DMS 273 treated with DMSO at 0.1 percent for 48 hours (cell line): ENCODE measurements at regions not wholly inside any gene's neighbourhood (a gene's known extent, or its start where the extent isn't known, plus 50 kb on each side); places are given as distances from the start of the nearest gene placed in this dataset.

Experiments
- DNase-seq: peaks from one replicate; lab custom pipeline; 2025; lab: John Stamatoyannopoulos, UW

DNA sequence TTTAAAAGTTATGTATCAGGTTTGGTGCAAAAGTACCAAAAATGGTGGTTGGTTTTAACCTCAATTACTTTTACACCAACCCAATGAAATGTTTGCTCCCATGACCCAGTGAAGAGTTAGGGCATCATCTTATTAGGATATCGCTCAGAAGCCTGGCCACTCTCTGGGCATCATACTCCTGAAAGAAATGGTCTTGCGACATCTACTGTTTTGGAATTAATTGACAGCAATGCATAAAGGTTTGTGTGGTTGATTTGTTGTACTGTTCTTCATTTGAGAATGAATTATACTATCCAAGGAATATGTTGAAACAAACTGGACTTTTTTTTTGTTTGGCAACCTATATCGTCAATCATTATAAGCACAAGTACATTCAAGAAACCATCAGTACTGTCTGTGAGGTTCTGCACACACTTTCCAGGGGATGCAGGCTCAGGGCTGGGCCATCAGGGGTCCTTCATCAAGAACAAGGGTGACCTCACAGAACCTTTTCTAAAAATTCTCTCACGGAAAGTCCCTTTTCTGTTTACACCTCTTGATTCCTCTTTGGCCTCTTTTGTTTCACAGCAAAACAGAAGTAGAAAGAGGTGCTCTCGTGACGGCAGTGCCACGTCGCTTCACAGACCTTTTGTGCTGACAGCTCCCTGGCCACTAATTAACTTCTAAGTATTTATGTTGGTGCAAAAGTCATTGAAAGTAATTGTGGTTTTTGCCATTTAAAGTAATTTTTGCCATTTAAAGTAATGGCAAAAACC, 117.2 kb upstream of the KLF6 start:
- no peak for DNase-seq

DNA sequence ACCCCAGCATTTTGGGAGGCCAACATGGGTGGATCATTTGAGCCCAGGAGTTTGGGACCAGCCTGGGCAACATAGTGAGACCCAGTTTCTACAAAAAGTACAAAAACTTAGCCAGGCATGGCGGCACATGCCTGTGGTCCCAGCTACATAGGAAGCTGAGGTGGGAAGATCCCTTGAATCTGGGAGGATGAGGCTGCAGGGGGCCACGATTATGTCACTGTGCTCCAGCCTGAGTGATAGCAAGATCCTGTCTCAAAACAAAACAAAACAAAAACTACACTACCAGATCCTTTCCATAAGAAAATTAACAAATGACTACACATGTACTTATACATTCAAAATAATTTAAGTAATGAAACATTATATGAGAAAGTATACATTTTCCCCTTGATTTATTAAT, 116.4 kb upstream of the KLF6 start:
- DNase-seq: no peak

DNA sequence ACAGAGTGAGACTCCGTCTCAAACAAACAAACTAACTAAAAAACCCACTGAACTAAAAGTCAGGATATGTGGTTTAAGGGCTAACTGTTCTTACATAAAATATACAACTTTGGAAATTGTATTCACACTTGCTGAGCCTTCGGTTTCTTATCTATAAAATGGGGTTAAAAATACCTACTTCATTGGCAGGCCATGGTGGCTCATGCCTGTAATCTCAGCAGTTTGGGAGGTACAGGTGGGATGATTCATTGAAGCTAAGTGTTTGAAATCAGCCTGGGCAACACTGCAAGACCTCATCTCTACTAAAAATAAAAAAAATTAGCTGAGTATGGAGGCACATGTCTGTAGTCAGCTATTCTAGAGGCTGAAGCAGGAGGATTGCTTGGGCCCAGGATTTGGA, 115.4 kb upstream of the KLF6 start:
- DNase-seq: no peak

DNA sequence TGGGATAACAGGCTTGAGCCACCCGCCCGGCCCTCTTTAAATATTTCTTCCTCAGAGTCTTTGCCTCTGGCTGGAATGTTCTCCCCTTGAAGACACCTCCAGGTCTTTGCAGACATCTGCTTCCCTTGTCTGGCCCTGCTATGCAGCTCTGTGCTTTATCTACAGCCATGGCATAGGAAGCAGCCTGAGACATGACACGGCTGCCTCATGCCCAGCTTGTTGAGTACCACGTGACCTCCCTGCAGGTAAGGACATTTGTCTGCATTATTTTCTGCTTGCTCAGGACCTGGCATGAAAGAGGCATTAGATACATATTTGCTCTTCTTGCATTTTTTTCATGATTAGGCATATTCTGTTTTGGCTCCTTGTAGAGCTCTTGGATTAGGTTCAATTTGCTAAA, 113.8 kb upstream of the KLF6 start:
- DNase-seq: no peak

DNA sequence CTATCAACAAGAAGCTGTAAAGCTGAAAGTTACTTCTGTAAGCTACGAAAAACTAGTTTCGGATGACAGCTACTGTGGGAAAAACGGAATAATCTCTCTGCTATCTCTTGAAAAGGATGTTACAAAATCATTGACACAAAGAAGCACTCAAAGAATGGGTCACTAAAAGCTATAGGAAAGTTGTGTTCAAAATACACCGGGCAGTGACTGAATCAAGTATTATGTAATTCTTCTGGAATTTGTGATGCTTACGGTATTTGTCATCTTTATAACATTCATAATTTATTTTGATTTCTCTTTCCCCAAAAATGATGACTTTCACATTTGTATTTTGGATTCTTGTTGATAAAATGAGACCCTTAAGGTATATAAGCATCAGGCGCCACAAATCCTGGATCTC, 112.1 kb upstream of the KLF6 start:
- DNase-seq: no peak

DNA sequence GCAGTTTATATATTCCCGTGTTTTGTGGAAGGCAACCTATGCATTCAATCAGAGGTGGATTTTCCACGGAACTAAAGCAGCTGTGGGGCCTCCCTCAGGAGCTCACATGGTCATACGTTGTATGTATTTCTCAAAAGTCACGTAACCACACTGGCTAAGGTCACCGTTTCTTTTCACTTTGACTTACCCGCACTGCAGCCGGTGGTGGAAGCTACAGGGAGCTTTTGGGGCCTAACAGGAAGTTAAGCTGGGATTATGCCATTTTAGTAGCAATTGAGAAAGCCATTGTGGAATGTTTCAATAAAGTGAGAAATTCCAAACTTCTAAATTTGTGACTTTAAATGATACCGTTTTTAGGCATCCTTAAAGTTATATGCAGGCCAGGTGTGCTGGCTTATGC, 111.2 kb upstream of the KLF6 start:
- DNase-seq: no peak

DNA sequence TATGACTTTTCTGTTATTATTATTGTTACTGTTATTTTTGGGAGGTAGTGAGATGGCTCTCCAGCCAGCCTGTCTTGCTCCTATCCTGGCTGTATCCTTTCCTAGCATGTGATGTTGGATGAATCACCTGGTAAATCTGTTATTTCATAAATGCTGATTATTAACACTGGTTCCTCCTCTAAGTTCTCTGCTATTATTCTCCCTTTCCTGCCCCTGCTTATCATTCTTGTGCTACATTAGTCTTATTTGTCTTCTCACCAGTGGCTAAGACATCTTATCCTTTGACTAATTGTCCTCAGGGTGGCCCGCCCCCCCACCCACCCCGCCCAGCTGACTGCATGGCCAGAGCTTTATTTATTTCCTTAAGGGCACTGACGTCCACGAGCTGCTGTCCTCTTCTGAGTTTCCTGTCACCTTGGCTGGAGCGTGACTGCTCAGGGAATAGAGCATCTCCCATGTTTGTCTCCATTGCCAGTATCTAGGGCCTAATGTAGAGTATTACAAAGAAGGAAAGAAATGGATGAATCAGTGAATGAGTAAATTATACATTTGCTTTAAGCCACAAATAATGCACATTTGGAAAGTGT, 110.1 kb upstream of the KLF6 start:
- no peak for DNase-seq

DNA sequence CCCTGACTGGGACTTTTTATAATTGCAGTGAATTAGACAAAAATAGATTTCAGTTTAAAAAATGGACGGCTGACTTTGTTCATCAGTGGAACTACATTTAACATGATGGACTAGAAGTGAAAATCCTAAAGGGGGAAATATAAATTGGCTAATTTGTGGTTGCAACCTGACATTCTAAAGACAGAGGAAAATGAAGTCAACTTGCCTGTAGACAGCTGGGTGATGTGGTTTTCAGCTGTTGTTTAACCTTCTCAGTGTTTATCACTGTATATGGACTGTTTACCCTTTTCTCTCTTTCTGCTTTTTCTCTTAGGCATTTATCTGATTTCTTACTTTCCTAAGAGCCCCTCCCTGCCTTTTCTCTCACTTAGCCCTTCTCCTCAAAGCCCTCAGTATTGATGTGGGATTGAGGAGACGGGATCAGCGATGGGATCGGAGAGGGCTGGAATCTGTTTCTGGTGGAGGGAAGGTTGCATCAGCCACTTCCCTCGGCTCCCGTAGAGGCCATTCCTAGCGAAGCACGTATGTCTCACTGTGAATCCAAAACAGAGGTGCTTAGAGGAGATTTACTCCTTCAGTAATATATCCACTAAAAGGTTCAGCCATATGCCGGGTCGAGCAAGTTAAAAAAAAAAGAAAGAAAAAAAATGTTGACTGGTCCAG, 109.0 kb upstream of the KLF6 start:
- DNase-seq: no peak

DNA sequence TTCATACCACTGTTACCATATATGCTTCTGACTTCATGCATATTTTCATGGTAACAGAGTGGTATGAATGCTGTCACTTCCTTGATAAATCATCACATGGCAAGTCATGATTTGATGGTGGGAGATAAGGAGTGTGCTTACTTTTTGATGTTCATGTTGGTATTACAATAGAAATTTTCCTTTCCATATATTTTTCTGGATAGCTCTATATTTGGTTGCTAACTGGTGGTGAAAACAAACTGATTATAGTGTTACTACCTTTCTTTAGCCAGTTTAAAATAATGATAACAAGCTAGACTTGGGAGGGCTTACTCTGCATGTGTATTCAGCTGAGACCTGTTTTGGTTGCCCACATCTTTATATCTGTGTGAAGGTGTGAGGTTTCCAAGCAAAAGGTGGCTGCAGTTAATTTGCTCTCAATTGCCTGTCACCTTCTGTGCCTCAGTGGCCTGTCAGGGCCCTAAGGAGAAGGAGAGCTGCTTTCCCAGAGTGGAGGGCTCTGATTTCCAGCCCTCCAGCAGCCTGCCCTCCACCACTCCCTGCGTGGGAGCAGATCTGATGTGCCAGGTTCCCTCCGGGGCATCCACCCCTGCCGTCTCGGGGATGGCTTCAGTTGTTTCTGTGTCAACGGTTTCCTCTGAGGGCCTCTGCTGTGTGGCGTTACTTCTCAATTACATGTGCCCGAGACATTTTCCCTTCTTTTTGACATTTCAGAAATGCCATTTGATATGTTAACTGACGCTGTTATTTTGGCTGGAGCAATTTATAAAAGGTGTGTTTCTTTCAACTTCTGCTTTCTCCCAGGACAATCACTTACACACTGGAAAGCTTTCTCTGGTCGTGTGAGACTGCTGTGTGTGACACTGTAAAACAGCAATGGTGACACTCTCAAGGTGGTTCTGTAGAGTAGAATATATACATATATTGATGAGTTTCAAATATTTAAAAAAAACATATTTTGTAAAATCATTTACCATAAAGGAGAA, 107.7 kb upstream of the KLF6 start:
- no peak for DNase-seq

DNA sequence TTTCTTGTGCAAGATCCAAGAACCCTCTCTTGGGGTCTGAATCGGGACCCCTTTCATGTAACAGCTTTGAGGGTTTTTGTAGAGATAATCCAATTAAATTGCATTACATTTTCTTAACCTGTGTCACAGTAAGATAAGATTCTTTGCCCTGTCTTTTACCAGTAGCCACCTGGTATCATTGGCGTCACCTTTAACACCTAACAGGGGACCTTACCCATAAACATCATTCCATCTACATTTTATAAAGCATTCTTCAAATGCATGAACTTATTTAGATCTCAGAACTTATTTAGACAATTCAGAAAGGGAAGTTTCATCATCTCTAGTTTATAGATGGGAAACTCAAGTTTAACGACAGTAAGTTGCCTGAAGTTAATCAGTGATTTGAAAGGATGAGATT, 106.4 kb upstream of the KLF6 start:
- DNase-seq: no peak

DNA sequence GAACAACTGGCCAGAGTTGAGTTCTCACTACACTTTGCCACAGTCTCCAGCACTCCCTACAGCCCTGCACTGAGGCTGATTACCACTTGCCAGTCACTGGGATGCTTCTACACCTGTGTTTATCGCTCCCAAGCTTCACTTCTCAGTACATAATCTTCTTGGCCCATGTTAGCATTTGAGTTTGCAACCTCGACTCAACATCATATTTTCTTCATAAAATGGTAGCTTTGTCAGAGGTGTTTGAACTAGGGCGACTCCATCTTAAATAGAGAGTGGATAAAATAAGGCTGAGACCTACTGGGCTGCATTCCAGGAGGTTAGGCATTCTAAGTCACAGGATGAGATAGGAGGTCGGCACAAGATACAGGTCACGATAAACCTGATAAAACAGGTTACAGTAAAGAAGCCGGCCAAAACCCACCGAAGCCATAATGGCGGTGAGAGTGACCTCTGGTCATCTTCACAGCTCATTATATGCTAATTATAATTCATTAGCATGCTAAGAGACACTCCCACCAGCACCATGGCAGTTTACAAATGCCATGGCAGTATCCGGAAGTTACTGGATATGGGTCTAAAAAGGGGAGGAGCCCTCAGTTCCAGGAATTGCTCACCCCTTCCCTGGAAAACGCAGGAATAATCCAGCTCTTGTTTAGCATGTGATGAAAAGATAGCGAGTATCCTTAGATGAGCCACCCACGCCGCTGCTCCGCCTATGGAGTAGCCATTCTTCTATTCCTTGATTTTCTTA, 105.8 kb upstream of the KLF6 start:
- no peak for DNase-seq

DNA sequence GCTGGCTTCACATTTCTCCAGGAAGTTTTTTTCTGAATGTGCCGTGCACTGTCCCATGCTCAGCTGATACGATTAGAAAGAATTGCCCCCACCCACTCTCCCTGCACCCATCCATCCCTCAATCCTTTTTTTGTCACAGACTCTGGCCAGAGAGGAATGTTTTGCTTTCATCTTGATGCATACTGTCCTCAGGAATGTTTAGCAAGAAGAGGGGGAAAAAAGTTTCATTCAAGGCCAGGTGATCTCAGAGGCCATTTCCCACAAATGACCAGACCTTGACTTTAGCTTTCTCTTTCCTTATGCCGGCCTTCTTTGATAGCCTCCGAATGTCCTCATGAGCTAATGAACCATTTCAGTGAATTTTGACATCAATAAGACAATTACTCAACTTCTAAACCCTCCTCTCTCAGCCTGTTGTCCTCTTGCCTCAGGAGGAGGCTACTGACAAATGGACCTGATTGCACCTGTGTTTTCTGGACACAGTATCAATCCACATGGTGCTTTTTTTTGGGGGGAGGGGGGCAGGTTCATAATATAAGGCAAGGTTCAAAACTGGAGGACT, 105.0 kb upstream of the KLF6 start:
- DNase-seq: no peak

DNA sequence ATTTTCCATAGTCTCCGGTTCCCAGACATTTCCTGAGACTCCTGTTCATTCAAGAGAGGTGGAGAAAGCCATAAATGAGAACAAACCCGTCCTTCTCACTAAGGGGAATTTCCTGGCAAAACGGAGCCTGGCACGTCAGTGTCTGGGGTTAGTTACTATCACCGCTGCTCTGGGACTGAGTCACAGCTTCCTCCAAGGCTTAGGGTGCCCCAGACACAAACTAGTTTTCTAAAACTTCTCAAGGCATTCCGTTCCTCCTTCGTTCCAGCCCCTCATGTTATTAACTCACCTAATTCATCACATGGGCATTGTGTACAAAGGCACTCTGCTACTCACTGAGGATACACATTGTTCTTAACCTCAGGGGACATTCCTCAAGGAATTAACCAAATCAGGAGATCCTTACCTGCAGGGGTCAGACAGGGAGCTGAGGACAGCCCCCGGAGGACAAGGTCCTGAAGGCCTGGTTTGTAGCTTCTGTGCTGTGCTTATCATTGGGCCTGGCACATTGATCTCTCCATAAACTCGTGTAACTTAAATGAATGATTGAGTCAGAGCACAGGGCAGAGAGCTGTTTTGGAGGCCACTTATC, 103.0 kb upstream of the KLF6 start:
- DNase-seq: no peak

DNA sequence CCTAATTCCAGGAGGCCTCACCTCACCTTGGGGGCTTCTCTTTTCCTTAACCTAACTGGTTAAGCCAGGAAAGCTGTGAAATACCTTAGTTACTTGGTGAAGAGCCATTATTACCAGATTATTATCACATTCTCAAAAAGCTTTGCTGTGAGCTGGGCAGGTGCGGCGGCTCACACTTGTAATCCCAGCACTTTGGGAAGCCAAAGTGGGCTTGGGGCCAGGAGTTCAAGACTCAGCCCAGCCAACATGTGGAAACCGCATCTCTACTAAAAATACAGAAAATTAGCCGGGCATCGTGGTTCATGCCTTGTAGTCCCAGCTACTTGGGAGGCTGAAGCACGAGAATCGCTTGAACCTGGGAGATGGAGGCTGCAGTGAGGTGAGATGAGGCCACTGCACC, 102.4 kb upstream of the KLF6 start:
- no peak for DNase-seq

DNA sequence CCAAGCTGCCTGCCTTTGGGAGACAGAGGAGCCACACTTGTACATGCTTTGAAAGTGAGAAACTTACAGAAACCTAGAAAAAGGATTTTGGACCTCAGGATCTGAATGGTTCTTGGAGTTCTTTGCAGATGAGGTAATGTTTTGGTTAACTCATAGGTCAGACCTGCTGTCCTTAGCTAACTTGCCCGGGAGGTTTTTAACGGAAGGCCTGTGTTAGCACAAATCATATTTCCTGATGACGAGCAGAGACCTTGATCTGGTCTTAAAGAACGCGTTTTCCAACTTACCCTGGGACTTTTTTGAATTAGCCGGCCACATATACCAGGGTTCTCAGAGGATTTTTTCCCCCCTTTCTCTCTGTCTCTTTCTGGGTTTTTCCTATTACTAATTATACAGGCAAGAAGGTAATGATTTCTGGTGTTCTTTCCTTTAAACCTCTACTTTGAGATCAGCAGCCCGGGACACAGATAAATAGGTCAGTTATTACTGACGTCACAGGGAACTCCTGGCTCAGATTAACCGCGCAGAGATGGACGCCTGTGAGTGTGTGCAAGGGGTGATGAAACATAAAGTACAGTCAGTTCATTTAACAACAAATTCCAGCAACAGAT, 101.7 kb upstream of the KLF6 start:
- DNase-seq: no peak

DNA sequence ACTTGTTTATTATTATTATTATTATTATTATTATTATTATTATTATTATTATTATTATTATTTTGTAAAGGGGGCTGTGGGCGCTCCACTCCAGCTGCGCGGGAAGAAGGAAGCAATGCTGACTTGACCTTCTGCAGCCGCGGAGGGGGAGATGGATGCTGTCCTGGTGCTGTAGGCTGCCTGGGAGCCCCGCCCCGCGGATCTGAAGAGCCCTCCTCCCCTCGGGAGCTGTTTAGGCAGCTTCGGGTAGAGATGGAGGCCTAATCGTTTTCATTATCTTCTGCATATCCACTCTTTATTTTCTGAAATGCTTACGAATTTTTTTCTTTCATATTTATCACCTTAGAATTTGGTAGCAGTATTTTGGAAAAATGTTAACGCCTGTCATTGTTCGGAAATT, 101.2 kb upstream of the KLF6 start:
- no peak for DNase-seq

DNA sequence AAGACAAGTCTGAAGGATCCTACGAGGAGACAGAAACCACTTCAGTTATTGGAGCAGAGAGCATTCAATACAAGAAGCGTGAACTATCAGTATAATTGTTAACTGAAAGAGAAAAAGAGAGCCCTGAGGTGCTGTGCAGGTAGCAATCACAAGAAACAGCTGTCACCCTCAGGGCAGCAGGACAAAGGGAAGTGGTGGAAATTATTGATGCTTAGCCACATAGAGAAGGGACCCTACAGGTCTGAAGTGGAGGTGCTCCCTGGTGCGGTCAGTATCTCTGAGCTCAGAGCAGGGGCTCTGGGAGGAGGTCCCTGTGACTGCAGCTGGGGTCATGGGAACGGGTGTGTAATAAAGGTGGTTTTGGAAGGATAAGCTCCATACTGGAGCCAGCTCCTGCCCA, 97.8 kb upstream of the KLF6 start:
- DNase-seq: no peak

DNA sequence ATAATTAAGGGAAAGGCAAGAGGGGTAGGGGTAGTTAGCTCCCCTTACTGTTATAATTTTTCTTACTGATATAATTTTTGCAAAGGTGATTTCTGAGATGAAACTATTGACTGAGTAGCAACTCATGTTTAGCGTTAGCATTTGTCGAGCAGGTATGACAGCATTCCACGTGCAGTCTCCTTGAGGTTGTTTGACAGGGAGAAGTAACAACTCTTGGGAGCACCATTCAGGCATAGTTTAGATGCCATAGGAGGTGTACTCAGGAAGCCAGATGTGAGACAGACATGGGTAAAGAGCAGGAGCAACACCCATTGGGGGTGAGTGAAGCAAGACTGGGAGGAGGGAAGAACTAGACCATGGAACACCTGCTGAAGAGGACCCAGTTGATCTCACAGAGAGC, 96.6 kb upstream of the KLF6 start:
- DNase-seq: no peak

DNA sequence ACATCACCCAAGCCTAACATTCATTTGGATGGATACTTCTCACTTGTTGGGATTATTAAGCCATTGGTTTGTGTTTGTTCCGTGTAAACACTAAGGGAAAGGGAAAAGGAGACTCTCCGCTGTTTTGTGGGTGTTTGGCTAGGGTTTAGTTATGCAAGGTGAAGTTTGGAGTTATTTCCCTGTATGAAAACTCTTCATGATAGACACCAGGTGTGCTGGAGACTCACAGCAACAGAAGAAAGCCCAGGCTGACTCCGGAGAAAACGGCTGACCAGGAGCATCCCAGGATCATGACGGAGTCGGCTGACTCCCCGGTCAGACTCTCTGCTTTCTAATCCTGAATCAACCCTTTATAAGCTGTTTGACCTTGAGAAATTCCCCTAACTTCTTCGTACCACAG, 94.1 kb upstream of the KLF6 start:
- DNase-seq: no peak

DNA sequence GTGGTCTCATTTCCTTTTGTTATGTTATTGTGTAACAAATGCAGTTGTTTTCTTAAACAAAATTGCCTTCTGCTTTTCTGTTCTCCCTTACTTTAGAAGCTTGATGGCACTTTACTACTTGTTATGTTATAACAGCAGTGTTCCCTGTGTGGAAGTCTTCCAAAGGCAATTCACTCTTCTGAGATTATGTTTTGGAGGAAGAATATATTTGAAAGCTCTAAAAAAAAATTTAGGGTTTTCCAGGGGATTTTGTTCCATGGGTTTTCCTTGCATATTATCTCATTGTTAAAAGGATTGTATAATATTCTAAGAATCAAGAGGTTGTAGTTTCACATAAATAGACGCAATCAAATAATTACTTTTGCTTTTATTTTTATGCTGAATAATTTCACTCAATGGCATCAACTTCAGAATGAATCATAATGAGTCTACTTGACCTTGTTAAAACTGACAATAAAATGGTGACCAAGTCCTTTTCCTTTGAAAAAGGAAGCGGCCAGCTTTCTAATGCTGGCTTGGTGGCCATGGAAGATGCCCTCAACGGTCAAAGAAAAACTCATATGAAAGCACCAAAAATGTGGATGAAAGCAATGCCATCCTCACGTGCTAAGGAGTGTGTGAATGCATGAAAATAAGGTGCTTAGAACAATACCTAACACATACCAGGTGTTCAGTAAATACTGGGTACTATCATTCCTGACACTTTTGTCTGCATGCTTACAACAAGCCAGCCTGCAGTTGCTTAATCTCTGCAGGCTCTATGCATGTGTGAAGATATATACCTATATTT, 92.4 kb upstream of the KLF6 start:
- no peak for DNase-seq
